Activated CD4-positive, alpha-beta memory T cell treated with anti-CD3 and anti-CD28 coated beads for 36 hours (primary cell): ENCODE measurements at regions not wholly inside any gene's neighbourhood (a gene's known extent, or its start where the extent isn't known, plus 50 kb on each side); places are given as distances from the start of the nearest gene placed in this dataset.
"Not testable (repeated sequence)": the region's sequence is repeated elsewhere in the genome, so short reads cannot be mapped to it uniquely, and the experiment has no call there.

Experiments used
- CTCF ChIA-PET: fragments of 350-600 bp; sonication (Branson Sonifier 250); formaldehyde crosslinking; loops from one replicate; lab custom pipeline; 2021; ENCODE audit warnings: antibody characterized with exemption, inconsistent platforms; lab: Charles Lee
- POLR2A ChIA-PET: fragments of 350-600 bp; sonication (Branson Sonifier 250); formaldehyde crosslinking; loops from one replicate; lab custom pipeline; 2021; ENCODE audit warnings: antibody characterized with exemption; lab: Charles Lee
- DNase-seq: peaks from one replicate; pipeline ENCODE4 v3.0.0-alpha.2; 2020
- H3K27ac Mint-ChIP-seq: one replicate; pipeline ENCODE4 v1.8.0; 2021; ENCODE audit warnings: mixed read lengths
- H3K27me3 Mint-ChIP-seq: one replicate; pipeline ENCODE4 v1.8.0; 2021; ENCODE audit warnings: mixed read lengths
- H3K36me3 Mint-ChIP-seq: one replicate; pipeline ENCODE4 v1.8.0; 2021; ENCODE audit warnings: mixed read lengths
- H3K4me1 Mint-ChIP-seq: one replicate; pipeline ENCODE4 v1.8.0; 2021; ENCODE audit warnings: low read depth, mixed read lengths
- H3K4me3 Mint-ChIP-seq: one replicate; pipeline ENCODE4 v1.8.0; 2021; ENCODE audit warnings: mild to moderate bottlenecking, mixed read lengths
- H3K9me3 Mint-ChIP-seq: one replicate; pipeline ENCODE4 v1.8.0; 2021; ENCODE audit warnings: mixed read lengths
- intact Hi-C: fragments of 100-400 bp; cut with micrococcal nuclease; formaldehyde crosslinking; loops from one replicate; pipeline ENCODE4 v1.15.1; 2023

- ChIA-PET POLR2A (no interaction called here), CTCF (no interaction called here)
- Mint-ChIP-seq H3K4me1 (no peaks in the 10 kb centered on the region), H3K4me3 (no peak overlapping the region), H3K27me3 (no peaks in the 10 kb centered on the region), H3K9me3 (peaks cover 12% of the 10 kb centered on the region), H3K27ac (no peak overlapping the region), H3K36me3 (no peaks in the 10 kb centered on the region)
- intact Hi-C loops: no loop called here
- no peak for DNase-seq
Measured at GRCh38 chr2:138403431-138403927, 98.1 kb upstream of the SPOPL start.

- Mint-ChIP-seq H3K27ac (no peak overlapping the region), H3K9me3 (peaks cover 30% of the 10 kb centered on the region), H3K4me3 (no peak overlapping the region), H3K27me3 (peaks cover 2% of the 10 kb centered on the region), H3K36me3 (peaks cover 16% of the 10 kb centered on the region), H3K4me1 (no peaks in the 10 kb centered on the region)
- intact Hi-C loops: no loop called here
- no peak for DNase-seq
- ChIA-PET CTCF (no interaction called here), POLR2A (no interaction called here)
Measured at GRCh38 chr2:138414014-138414413, 87.6 kb upstream of the SPOPL start.

- peaks cover 14% of the 10 kb centered on the region for H3K36me3 Mint-ChIP-seq
- no peak overlapping the region for H3K27ac Mint-ChIP-seq
- peaks cover 2% of the 10 kb centered on the region for H3K27me3 Mint-ChIP-seq
- peaks cover 27% of the 10 kb centered on the region for H3K9me3 Mint-ChIP-seq
- no peak overlapping the region for H3K4me3 Mint-ChIP-seq
- intact Hi-C loops: no loop called here
- DNase-seq: no peak
- no peaks in the 10 kb centered on the region for H3K4me1 Mint-ChIP-seq
- CTCF ChIA-PET: no interaction called here
- POLR2A ChIA-PET: no interaction called here
Measured at GRCh38 chr2:138415985-138416384, 85.6 kb upstream of the SPOPL start.

- no peaks in the 10 kb centered on the region for H3K4me1 Mint-ChIP-seq
- no peak overlapping the region for H3K27ac Mint-ChIP-seq
- H3K27me3 Mint-ChIP-seq: no peaks in the 10 kb centered on the region
- intact Hi-C loops: no loop called here
- no peak overlapping the region for H3K4me3 Mint-ChIP-seq
- DNase-seq: no peak
- CTCF ChIA-PET: no interaction called here
- peaks cover 11% of the 10 kb centered on the region for H3K9me3 Mint-ChIP-seq
- POLR2A ChIA-PET: no interaction called here
- H3K36me3 Mint-ChIP-seq: peaks cover 8% of the 10 kb centered on the region
Measured at GRCh38 chr2:138418453-138418852, 83.1 kb upstream of the SPOPL start.

- CTCF ChIA-PET: no interaction called here
- no peak for DNase-seq
- H3K9me3 Mint-ChIP-seq: peaks cover 12% of the 10 kb centered on the region
- no peak overlapping the region for H3K4me3 Mint-ChIP-seq
- H3K36me3 Mint-ChIP-seq: peaks cover 3% of the 10 kb centered on the region
- no peaks in the 10 kb centered on the region for H3K27me3 Mint-ChIP-seq
- no peaks in the 10 kb centered on the region for H3K4me1 Mint-ChIP-seq
- intact Hi-C loops: no loop called here
- H3K27ac Mint-ChIP-seq: no peak overlapping the region
- POLR2A ChIA-PET: no interaction called here
Measured at GRCh38 chr2:138421315-138421970, 80.1 kb upstream of the SPOPL start.

- H3K9me3 Mint-ChIP-seq: peaks cover 17% of the 10 kb centered on the region
- H3K27ac Mint-ChIP-seq: no peak overlapping the region
- H3K36me3 Mint-ChIP-seq: peaks cover 8% of the 10 kb centered on the region
- POLR2A ChIA-PET: no interaction called here
- no peaks in the 10 kb centered on the region for H3K4me1 Mint-ChIP-seq
- intact Hi-C loops: no loop called here
- no peak overlapping the region for H3K4me3 Mint-ChIP-seq
- CTCF ChIA-PET: no interaction called here
- H3K27me3 Mint-ChIP-seq: no peaks in the 10 kb centered on the region
- no peak for DNase-seq
Measured at GRCh38 chr2:138421971-138422335, 79.6 kb upstream of the SPOPL start.

- Mint-ChIP-seq H3K27me3 (no peaks in the 10 kb centered on the region), H3K9me3 (peaks cover 22% of the 10 kb centered on the region), H3K4me1 (no peaks in the 10 kb centered on the region), H3K4me3 (no peak overlapping the region), H3K36me3 (peaks cover 8% of the 10 kb centered on the region), H3K27ac (no peak overlapping the region)
- CTCF ChIA-PET: no interaction called here
- intact Hi-C loops: no loop called here
- POLR2A ChIA-PET: no interaction called here
- DNase-seq: no peak
Measured at GRCh38 chr2:138423198-138423597, 78.4 kb upstream of the SPOPL start.

GRCh38 chr2:138423745-138424144 is 77.8 kb upstream of the SPOPL start:
- Mint-ChIP-seq H3K36me3 (peaks cover 8% of the 10 kb centered on the region), H3K9me3 (peaks cover 22% of the 10 kb centered on the region), H3K4me1 (no peaks in the 10 kb centered on the region), H3K4me3 (no peak overlapping the region), H3K27ac (no peak overlapping the region), H3K27me3 (no peaks in the 10 kb centered on the region)
- CTCF ChIA-PET: no interaction called here
- POLR2A ChIA-PET: no interaction called here
- DNase-seq: no peak
- intact Hi-C loops: no loop called here

- Mint-ChIP-seq H3K4me3 (no peak overlapping the region), H3K4me1 (no peaks in the 10 kb centered on the region), H3K36me3 (peaks cover 8% of the 10 kb centered on the region), H3K9me3 (peaks cover 22% of the 10 kb centered on the region), H3K27ac (no peak overlapping the region), H3K27me3 (no peaks in the 10 kb centered on the region)
- DNase-seq: no peak
- CTCF ChIA-PET: no interaction called here
- intact Hi-C loops: no loop called here
- POLR2A ChIA-PET: no interaction called here
Measured at GRCh38 chr2:138424436-138425140, 77.0 kb upstream of the SPOPL start.

- H3K9me3 Mint-ChIP-seq: peaks cover 22% of the 10 kb centered on the region
- H3K36me3 Mint-ChIP-seq, H3K27ac Mint-ChIP-seq, H3K4me1 Mint-ChIP-seq, CTCF ChIA-PET, intact Hi-C loops, DNase-seq, POLR2A ChIA-PET, H3K4me3 Mint-ChIP-seq, H3K27me3 Mint-ChIP-seq: not testable (repeated sequence)
Measured at GRCh38 chr2:138426116-138426515, 75.5 kb upstream of the SPOPL start.

- no peaks in the 10 kb centered on the region for H3K27me3 Mint-ChIP-seq
- ChIA-PET POLR2A (no interaction called here), CTCF (interaction anchor here (0.6 kb wide), 1 partner anchor 396 kb away, joined by 3 read pairs; no protein-coding TSS in a partner anchor)
- no peak for DNase-seq
- H3K36me3 Mint-ChIP-seq: peaks cover 8% of the 10 kb centered on the region
- intact Hi-C loops: no loop called here
- peaks cover 22% of the 10 kb centered on the region for H3K9me3 Mint-ChIP-seq
- peaks cover 3% of the 10 kb centered on the region for H3K4me1 Mint-ChIP-seq
- H3K27ac Mint-ChIP-seq: no peak overlapping the region
- H3K4me3 Mint-ChIP-seq: no peak overlapping the region
Measured at GRCh38 chr2:138428710-138429440, 72.7 kb upstream of the SPOPL start.

- H3K36me3 Mint-ChIP-seq: peaks cover 8% of the 10 kb centered on the region
- no peaks in the 10 kb centered on the region for H3K27me3 Mint-ChIP-seq
- peaks cover 3% of the 10 kb centered on the region for H3K4me1 Mint-ChIP-seq
- ChIA-PET CTCF (no interaction called here), POLR2A (no interaction called here)
- no peak for DNase-seq
- intact Hi-C loops: loop anchor here (1.0 kb wide), 1 partner anchor 73 kb away; no protein-coding TSS in a partner anchor
- peaks cover 19% of the 10 kb centered on the region for H3K9me3 Mint-ChIP-seq
- H3K4me3 Mint-ChIP-seq: no peak overlapping the region
- H3K27ac Mint-ChIP-seq: no peak overlapping the region
Measured at GRCh38 chr2:138430181-138430580, 71.4 kb upstream of the SPOPL start.
